Mammary epithelial cell (primary cell): ENCODE measurements at regions not wholly inside any gene's neighbourhood (a gene's known extent, or its start where the extent isn't known, plus 50 kb on each side); places are given as distances from the start of the nearest gene placed in this dataset.

Experiments
- EZH2 ChIP-seq: IDR thresholded peaks from 2 replicates; pipeline ENCODE4 v1.6.1; 2012; ENCODE audit warnings: low read length, inconsistent platforms, borderline replicate concordance
- TF ChIP-seq, protein P1 (sequence below), 2 donors: IDR thresholded peaks in 1 of 2; conservative IDR thresholded peaks in 1 of 2; 2 replicates each; pipeline ENCODE4 v1.5.1; 2011 to 2012; ENCODE audit warnings: inconsistent platforms in 2 of 2, low read length in 2 of 2, mild to moderate bottlenecking in 2 of 2, control low read depth in 1 of 2, low read depth in 1 of 2; ENCODE audit not compliant: insufficient read depth in 1 of 2; ENCODE audit errors: extremely low read depth in 1 of 2

GRCh38 chr2:181407171-181407570, 50.0 kb upstream of the ITGA4 start:
- no peak for TF ChIP-seq EZH2
- TF ChIP-seq, protein P1, sequence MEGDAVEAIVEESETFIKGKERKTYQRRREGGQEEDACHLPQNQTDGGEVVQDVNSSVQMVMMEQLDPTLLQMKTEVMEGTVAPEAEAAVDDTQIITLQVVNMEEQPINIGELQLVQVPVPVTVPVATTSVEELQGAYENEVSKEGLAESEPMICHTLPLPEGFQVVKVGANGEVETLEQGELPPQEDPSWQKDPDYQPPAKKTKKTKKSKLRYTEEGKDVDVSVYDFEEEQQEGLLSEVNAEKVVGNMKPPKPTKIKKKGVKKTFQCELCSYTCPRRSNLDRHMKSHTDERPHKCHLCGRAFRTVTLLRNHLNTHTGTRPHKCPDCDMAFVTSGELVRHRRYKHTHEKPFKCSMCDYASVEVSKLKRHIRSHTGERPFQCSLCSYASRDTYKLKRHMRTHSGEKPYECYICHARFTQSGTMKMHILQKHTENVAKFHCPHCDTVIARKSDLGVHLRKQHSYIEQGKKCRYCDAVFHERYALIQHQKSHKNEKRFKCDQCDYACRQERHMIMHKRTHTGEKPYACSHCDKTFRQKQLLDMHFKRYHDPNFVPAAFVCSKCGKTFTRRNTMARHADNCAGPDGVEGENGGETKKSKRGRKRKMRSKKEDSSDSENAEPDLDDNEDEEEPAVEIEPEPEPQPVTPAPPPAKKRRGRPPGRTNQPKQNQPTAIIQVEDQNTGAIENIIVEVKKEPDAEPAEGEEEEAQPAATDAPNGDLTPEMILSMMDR (conservative IDR thresholded peaks at IDR 0.05 in 1 of 2, IDR thresholded peaks at IDR 0.05 in 1 of 2; ENCODE audit: extremely low read depth in 1 of 2, insufficient read depth in 1 of 2, low read depth in 1 of 2, low read length in 2 of 2): no peak
